ENCODE measurements at regions not wholly inside any gene's neighbourhood (a gene's known extent, or its start where the extent isn't known, plus 50 kb on each side); places are given as distances from the start of the nearest gene placed in this dataset.
"Not testable (repeated sequence)": the region's sequence is repeated elsewhere in the genome, so short reads cannot be mapped to it uniquely, and the experiment has no call there.

DNA sequence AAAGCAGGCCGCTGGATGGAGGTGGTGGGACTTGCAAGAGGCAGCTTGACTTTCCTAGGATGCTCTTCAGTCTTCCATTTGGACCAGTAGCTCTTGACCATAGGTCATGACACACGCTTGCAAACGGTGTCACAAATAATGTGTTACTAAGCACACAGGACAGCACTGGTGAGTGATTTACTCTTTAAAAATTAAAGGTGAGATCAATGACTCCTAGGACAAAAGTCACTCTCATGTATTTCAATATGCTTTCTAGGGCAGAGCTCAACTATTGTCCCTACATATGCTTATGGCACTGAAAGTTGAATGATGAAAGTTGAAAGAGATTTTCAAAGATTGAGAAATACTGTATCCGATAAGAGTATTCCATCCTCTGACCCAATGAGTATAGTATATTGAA lies 496.7 kb downstream of the EBF1 start:
- DNase-seq: no peak

DNA sequence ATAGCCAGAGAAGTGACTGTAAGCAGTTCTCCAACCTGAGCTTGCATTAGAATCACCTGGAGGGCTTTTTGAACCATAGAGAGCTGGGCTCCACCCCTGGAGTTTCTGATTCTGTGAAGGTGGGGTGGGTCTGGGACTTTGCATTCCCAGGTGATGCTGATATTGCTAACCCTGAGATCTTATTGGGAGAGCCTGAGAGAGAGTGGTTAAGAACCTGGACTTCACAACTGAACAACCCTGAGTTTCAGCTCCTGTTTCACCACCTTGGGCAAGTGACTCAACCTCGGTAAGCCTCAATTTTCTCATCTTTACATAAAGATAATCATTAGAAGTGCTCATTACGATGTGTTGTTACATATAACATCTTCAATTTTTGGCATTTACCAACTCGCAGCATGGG lies 498.6 kb downstream of the EBF1 start:
- DNase-seq: no peak

GRCh38 chr5:158600679-158601078 lies 499.0 kb downstream of the EBF1 start:
- no peak for DNase-seq

DNA sequence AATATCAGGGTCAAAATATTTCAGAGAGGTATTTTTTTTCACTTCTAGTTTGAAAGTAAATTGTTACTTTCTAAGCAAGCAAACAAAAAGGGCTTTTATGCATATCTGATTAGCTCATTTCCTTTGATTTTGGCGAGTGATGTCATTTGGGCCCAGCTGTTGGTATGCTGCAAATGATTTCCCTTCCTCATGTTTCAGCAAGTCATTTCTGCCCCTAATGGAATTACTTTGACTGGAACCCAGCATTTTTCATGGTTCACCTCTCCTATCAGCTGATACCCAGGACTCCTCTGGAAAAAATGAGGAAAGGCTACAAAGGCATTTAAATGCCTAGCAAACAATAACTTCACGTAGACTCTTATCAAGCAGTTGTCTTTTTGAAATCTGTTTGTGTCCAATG lies 500.6 kb downstream of the EBF1 start:
- no peak for DNase-seq

DNA sequence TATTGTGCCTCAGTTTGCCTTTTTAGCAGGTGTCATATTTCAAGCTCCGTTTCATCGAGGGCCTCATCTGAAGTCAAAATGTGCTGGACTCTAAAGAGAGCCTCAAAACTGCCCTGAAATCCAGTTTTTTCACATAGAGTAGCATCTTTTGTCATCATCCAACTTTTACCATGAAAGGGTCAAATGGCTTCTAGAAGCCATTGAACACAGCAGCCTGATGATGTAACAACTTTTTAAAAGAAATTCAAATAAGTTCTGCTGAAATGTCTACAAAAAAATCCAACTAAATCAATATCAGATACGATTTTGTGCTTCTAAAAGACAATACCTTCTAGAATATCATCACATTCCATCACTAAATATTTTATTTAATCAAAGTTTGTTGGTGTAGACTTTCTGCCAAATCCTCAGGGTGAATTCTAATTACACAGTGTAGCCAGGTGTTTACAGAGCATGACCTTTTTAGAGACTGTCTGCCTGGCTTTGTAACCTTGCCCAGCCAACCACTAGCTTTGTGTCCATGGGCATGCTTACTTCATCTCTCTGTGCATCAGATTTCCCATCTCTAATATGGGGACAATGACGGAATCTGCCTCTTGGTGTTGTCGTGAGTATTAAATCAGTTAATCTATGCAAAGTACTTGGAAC lies 505.0 kb downstream of the EBF1 start:
- no peak for DNase-seq

- DNase-seq: no peak
Measured at GRCh38 chr5:158593925-158594324, 505.8 kb downstream of the EBF1 start.

GRCh38 chr5:158591301-158591863 lies 508.3 kb downstream of the EBF1 start:
- no peak for DNase-seq

DNA sequence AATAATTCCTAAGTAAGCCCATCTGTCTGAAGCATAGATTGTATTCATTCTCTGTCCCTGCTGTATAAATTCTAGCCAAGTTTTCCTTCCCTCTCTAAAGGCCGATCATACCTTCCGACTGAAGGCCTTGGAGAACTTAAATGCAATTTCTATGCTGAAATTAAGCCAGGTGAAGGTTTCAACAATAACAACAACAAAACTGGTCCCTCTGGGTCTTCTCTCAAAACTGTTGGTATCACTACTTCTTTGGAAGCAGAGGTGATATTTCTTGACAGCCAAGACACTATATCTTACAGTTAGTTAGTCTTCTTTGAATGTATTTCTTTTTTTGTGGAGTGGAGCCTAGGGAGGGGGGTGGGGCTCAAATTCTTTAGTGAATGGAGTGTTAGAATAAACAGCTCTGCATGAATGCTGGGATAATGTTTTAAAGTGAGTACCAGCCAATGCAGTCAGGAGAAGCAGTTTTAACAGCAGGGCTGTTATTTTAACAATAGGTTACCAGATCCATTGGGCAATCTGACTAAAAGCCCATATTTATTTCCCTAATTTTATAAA lies 508.9 kb downstream of the EBF1 start:
- no peak for DNase-seq

DNA sequence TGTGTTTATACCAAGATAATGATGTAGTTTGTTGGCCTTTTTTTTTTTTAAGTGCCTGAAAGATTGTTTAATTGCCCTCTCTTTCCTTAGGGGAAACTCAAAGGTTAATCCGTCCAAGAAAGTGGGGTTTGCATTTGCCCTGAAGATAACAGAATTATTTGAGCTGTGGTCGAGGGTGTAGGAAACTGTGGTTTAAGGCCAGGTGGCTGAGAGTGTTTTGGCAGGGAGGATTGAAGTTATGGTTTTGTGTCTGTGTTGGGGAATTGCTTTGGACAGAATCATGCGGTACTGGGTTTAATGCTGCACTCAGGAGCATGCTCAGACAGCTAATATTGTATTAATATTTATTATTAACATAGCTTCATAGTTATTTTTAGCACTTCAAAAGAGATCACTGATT lies 509.8 kb downstream of the EBF1 start:
- no peak for DNase-seq

DNA sequence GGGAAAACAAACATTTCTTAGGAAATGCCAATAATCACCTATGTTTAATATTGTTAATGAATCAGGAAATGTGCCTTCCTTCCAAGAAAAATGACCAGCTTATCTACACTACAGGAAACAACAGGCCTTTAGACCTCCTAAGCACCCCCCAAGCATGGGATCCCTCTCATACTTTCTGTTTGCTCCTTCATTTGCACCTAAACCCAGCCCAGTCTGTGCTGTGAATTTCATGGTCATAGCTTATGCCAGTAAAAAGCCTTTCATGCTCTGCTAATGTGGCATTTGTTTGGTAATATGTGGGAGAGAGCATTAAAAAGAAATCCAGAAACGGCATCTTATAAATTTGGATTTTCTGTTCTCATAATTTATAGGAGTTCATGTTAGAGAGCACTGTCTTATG lies 511.1 kb downstream of the EBF1 start:
- DNase-seq: no peak

DNA sequence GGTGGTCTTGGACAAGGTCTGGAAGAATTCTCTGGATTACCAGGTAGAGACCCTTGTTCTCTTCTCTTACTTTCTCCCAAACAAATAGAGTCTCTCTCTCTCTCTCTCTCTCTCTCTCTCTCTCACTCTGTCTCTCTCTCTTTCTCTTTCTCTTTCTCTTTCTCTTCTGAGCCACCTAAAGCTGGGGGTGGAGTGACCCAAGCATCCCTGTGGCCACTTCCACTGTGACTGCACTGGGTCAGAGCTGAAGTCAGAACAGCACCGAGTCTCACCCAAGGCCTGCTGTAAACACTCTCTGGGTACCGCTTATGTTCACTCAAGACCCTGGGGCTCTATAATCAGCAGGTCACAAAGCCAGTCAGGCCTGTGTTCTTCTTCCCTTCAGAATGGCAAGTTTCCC lies 513.7 kb downstream of the EBF1 start:
- DNase-seq: no peak

- DNase-seq: not testable (repeated sequence)
Measured at GRCh38 chr5:158582669-158583068, 517.0 kb downstream of the EBF1 start.

- no peak for DNase-seq
Measured at GRCh38 chr5:158573829-158574228, 525.9 kb downstream of the EBF1 start.

DNA sequence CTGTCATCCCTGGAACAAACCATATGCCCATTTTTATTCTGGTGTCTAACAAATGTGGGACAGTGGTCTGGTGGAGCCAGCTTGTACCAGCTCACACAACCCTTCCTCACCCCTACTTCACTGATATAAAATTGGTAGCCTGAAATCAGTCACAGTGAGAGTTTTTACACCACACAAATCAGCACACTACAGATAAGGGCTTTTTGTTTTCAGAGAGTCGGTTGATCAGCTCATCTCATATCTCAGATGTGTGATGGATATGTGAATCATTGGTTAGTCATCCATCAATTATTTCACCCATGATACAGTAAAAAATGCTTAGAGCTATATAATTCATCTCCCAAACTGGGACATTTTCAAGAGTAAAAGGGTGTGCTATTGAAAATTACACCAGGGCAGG lies 529.2 kb downstream of the EBF1 start:
- DNase-seq: no peak

DNA sequence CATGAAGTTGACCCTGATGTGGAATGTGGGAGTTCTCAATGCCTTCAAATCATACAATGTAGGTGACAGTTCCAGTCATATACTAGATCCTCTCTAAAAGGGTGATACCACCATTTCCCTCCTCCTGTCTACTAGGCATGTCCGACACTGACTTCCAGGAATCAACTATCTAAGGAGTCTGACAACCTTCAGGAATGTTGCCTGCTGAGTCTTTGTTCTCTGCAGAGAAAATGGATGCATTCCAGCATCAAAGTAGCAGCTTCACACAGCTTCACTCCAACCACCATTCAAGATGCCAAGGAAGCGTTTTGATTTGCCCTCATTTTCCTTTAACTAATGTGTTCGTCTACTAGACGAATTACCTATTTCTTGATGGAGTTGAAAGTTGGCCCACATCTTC lies 530.2 kb downstream of the EBF1 start:
- no peak for DNase-seq

DNA sequence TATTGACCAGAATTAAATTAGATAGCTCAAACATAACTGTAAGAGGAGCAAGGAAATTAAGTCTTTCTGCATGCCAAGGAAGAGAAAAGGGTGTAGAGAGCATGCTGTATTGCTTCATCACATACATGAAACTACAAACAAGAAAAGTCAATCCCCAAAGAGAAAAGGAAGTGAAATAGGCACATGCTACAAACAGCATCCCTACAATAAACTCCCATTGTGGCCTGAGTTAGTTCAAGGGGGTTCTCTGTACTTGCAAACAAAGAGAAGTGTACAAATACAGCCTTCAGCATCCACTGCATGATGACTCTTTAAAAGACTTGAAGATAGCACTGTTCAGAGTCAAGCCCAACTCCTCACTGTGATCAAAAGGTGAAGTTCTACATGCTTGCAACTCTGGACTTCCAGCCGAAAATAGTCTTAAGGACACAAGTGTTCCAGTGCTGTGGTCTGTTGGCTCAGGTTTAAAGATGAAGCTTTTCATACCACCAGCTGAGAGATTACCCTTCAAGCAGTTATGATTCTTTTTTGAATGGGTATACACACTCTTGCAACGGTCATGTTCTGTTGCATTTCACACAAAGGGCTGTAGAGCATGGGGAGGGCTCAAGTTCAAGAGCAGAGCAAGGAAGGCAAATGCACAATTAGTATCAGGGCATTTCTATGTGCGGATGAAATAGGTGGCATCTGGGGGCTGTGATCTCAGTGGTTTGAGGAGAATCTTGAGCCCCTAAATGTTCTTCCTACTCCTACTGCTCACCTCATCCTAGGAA lies 534.5 kb downstream of the EBF1 start:
- DNase-seq: no peak

DNA sequence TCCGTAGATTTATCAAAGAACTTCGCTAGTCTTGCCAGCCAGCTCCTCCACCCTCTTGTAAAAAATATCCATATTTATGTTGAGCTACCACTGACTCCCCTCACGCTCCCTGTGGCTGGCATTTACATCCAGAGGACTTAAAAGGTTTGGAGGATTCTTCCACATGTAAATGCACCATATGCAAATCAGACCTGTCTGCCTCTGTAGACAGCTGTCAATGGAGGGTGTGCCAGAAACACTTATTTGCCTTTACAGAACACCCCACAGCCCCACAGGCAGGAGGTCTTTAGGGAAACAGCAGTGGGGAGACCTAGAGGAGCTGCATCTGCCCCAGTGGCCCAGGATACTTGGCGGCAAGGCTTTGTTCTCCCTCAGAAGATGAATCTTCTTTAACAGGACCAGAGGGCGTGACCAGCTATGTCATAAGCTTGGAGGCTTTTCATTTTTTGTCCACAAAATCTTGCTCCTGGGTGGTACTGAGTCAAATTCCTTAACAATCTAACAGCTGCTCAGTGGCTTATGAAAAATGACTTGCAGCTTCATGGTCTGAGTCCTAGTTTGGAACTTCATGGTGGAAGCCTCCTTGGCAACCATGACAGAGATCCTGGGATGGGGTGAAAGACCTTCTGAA lies 535.8 kb downstream of the EBF1 start:
- DNase-seq: no peak

DNA sequence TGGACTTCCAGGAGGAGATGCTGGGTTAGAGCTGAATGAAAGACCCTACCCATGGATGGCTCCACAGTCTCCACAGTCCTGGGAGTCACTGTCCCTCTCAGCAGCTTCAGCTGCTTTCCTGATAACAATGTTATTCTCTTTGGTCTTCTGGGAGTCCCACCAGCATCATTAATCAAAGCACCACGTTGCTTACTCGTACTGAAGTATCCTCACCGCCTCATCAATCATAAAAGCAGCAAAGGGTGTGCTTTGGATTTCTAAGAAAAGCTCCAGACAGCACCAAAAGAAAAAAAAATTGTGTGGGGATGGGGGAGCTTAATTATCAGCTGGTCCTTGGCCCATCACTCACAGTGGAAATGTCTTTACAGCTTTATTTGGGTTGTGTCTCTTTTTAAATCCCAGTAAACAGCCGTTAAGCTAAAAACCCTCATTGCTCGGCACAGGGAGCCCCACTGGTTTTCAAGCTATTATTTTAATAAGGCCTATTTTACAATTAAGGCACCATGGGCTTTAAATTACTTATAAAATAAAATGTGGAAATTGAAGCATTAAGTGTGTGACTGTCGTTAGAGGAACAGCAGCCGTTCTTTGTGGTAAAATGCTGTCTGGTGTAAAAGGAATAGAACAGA lies 538.0 kb downstream of the EBF1 start:
- DNase-seq: no peak

- DNase-seq: no peak
Measured at GRCh38 chr5:158560170-158560569, 539.5 kb downstream of the EBF1 start.

DNA sequence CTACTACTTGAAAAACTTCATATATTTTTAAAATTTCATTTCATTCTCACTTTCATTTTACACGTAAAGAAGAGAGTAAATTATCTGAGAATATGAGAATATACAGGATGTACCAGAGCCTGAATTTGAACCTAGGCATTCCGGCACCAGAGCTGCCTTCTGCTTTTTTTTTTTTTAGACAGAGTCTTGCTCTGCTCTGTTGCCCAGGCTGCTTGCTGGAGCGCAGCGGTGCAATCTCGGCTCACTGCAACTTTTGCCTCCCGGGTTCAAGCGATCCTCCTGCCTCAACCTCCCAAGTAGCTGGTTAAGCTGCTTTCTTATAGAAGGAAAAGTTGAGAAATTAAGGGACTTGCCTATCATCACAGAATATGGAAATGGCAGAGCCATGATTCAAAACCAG lies 540.1 kb downstream of the EBF1 start:
- no peak for DNase-seq

DNA sequence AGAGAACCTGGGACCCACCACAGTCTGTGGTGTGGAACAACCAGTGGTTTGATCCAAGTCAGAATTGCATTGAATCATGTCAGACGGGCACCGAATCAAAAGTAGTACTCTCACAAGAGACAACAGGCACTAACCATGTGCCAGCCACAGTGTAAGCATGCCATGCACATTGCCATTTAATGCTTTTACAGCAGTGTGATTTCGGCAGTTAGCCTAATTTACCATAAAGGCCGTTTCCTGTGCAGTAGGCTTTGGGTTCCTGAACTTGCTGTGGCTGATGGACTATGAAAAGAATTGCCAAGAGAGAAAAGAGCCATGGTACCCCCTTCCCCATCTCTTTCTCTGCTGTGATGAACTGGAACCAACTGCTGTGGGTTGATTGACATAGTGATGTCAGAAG lies 540.6 kb downstream of the EBF1 start:
- DNase-seq: no peak

DNA sequence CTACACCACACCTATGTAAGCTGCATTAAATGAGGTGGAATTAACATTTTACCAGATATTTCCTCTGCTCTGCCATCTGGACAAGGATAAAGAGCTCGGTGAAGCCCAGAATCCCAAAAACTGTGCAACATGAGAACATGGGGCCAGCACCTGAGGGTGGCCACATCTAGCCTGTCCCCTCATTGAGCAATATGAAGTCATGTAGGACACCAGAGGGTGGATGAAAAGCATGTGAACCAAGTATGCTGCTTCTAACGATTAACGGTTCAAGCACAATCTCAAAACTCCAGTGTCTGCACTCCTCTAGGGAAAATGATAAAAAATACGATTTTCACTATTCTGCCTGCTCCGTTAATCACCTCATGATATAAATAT lies 545.8 kb downstream of the EBF1 start:
- DNase-seq: no peak
